ENCODE measurements at regions not wholly inside any gene's neighbourhood (a gene's known extent, or its start where the extent isn't known, plus 50 kb on each side); places are given as distances from the start of the nearest gene placed in this dataset.

- TF ChIP-seq CUX1 (IDR thresholded peaks at IDR 0.05; ENCODE audit: insufficient replicate concordance, low read depth, low read length) (no peak), CEBPZ (IDR thresholded peaks at IDR 0.05; ENCODE audit: low read depth, low read length) (no peak)
Observed at GRCh38 chr5:160922311-160922710, 70.3 kb upstream of the ATP10B start (continued).

Measured in GM12878 (cell line).